Right atrium auricular region (tissue), 2 donors: ENCODE measurements at regions not wholly inside any gene's neighbourhood (a gene's known extent, or its start where the extent isn't known, plus 50 kb on each side); places are given as distances from the start of the nearest gene placed in this dataset.
"Not testable (repeated sequence)": the region's sequence is repeated elsewhere in the genome, so short reads cannot be mapped to it uniquely, and the experiment has no call there.

ENCODE experiments used
- DNase-seq: peaks from one replicate; pipeline ENCODE4 v3.0.0-alpha.2; 2019; ENCODE audit warnings: low spot score
- H3K27ac ChIP-seq, 2 donors: fragments of 200-600 bp; sonication (generic); 1 replicate in 1 of 2; 2 replicates in 1 of 2; pipeline ENCODE4 v1.5.1; 2016 to 2019
- H3K27me3 ChIP-seq, 2 donors: fragments of 200-600 bp; sonication (generic); one replicate each; pipeline versions ENCODE4 v1.5.1 to v1.6.0; 2017 to 2019
- H3K36me3 ChIP-seq: fragments of 200-600 bp; sonication (generic); one replicate; pipeline ENCODE4 v1.5.1; 2016
- H3K4me1 ChIP-seq, 2 donors: fragments of 200-600 bp; sonication (generic); one replicate each; pipeline versions ENCODE4 v1.5.1 to v1.6.0; 2017 to 2019
- H3K4me3 ChIP-seq, 2 donors: fragments of 200-600 bp; sonication (generic); 1 replicate in 1 of 2; 2 replicates in 1 of 2; pipeline ENCODE4 v1.5.1; 2017 to 2019; ENCODE audit warnings: mild to moderate bottlenecking in 1 of 2, moderate library complexity in 1 of 2
- H3K9me3 ChIP-seq, 2 donors: fragments of 200-600 bp; sonication (generic); one replicate each; pipeline ENCODE4 v1.5.1; 2019
- TF ChIP-seq, protein P1 (sequence below), 2 donors: fragments of 200-600 bp; sonication (generic); IDR thresholded peaks; one replicate each; pipeline ENCODE4 v1.5.1; 2019; ENCODE audit warnings: antibody characterized with exemption in 2 of 2

DNA sequence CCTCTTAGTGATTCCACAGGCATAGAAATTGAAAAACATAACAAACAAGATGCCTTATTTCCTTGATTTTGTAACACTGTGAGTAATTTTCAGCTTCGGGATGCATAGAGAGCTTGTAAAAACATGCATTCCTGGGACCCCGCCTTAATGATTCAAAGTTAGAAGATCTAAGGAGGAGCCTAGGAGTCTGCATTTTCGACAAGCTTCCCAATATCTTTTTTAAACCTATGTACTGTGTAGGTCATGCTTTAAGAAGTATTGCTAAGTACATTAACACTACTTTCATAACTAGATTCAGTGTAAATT, 109.8 kb upstream of the ZNF516 start:
- H3K9me3 ChIP-seq, result no peaks in the 10 kb centered on the region
- H3K36me3 ChIP-seq, result no peaks in the 10 kb centered on the region
- H3K27ac ChIP-seq, result no peak overlapping the region
- no peak for DNase-seq
- H3K4me1 ChIP-seq, result no peaks in the 10 kb centered on the region
- TF ChIP-seq, protein P1, sequence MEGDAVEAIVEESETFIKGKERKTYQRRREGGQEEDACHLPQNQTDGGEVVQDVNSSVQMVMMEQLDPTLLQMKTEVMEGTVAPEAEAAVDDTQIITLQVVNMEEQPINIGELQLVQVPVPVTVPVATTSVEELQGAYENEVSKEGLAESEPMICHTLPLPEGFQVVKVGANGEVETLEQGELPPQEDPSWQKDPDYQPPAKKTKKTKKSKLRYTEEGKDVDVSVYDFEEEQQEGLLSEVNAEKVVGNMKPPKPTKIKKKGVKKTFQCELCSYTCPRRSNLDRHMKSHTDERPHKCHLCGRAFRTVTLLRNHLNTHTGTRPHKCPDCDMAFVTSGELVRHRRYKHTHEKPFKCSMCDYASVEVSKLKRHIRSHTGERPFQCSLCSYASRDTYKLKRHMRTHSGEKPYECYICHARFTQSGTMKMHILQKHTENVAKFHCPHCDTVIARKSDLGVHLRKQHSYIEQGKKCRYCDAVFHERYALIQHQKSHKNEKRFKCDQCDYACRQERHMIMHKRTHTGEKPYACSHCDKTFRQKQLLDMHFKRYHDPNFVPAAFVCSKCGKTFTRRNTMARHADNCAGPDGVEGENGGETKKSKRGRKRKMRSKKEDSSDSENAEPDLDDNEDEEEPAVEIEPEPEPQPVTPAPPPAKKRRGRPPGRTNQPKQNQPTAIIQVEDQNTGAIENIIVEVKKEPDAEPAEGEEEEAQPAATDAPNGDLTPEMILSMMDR (IDR thresholded peaks at IDR 0.05), result no peak
- H3K27me3 ChIP-seq, result no peaks in the 10 kb centered on the region
- H3K4me3 ChIP-seq, result no peak overlapping the region

DNA sequence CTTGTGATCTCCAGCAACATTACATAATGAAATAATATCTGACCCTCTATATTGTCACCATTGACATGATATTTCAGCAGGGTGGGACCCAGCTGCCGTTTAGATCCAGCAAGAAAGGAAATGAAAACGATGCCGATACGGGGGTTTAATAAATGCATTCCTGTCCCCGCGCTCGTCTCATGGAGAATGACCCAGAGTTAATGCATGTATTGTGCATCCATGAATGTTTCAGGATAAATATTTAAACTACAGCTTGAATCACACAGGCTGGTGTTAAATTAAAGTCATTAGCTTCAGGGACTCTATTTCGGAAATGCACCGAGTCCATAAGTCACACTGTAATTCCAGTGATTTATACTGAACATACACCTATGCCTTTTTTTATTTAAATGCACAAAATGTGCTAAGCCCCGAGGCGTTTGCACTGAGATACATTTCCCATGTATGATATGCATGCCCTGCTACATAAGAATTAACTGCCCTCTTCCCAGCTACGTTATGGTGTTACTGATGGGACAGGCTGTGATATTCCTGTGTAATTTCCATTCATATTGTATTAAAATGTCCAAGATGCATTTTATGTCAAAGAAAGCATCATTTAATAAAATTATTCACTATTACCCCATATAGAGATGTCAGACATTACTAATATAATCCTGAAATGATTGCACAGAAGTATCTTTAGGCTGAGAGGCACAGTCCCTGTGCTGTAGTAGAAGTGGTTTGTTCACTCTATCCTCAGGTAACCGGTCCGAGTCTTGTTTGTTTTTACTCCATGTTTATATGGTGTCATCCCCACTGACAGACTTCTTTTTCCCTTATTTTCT, 109.3 kb upstream of the ZNF516 start:
- DNase-seq, result no peak
- Histone ChIP-seq H3K9me3 (no peaks in the 10 kb centered on the region), H3K36me3 (no peaks in the 10 kb centered on the region), H3K27me3 (no peaks in the 10 kb centered on the region), H3K4me3 (no peak overlapping the region), H3K27ac (no peak overlapping the region), H3K4me1 (no peaks in the 10 kb centered on the region)
- TF ChIP-seq, protein P1 (IDR thresholded peaks at IDR 0.05), result no peak

GRCh38 chr18:76602191-76602590, 107.1 kb upstream of the ZNF516 start:
- Histone ChIP-seq H3K4me3 (no peak overlapping the region), H3K27ac (no peak overlapping the region), H3K36me3 (no peaks in the 10 kb centered on the region), H3K27me3 (no peaks in the 10 kb centered on the region), H3K4me1 (no peaks in the 10 kb centered on the region), H3K9me3 (no peaks in the 10 kb centered on the region)
- DNase-seq, result no peak
- TF ChIP-seq, protein P1 (IDR thresholded peaks at IDR 0.05), result no peak

GRCh38 chr18:76600076-76600475, 105.0 kb upstream of the ZNF516 start:
- not testable (repeated sequence) for H3K27me3 ChIP-seq, H3K36me3 ChIP-seq, H3K9me3 ChIP-seq, H3K27ac ChIP-seq, DNase-seq, H3K4me1 ChIP-seq, H3K4me3 ChIP-seq

DNA sequence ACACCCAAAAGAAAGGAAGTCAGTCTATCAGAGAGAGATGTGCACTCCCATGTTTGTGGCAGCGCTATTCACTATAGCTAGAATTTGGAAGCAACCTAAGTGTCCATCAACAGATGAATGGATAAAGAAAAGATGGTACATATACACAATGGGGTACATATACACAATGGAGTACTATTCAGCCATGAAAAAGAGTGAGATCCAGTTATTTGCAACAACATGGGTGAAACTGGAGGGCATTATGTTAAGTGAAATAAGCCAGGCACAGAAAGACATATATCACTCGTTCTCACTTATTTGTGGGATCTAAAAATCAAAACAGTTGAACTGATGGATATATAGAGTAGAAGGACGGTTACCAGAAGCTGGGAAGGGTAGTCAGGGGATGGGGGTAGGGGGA, 99.9 kb upstream of the ZNF516 start:
- Histone ChIP-seq H3K27ac (no peak overlapping the region), H3K27me3 (no peaks in the 10 kb centered on the region), H3K9me3 (no peaks in the 10 kb centered on the region), H3K4me1 (no peaks in the 10 kb centered on the region), H3K36me3 (no peaks in the 10 kb centered on the region), H3K4me3 (no peak overlapping the region)
- no peak for DNase-seq
- TF ChIP-seq, protein P1 (IDR thresholded peaks at IDR 0.05), result no peak

DNA sequence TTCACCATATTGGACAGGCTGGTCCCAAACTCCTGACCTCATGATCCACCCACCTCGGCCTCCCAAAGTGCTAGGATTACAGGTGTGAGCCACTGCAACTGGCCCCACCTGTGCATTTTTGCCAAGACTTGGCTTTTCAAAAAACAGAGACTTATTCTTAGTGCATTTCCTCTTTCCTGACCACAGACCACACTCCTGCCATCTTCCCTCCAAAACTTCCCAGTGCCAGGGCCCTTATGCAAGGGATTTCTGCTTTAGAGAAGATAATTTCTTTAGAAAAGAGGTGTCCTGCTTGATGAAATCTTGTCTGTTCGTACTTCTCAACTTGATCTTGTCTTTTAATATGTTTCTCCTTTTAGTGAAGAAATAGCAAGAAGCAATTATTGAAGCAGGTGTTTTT, 98.8 kb upstream of the ZNF516 start:
- Histone ChIP-seq H3K4me1 (peaks cover 0 to 1% of the 10 kb centered on the region in 2 donors), H3K4me3 (no peak overlapping the region), H3K36me3 (no peaks in the 10 kb centered on the region), H3K9me3 (no peaks in the 10 kb centered on the region), H3K27ac (no peak overlapping the region), H3K27me3 (no peaks in the 10 kb centered on the region)
- TF ChIP-seq, protein P1 (IDR thresholded peaks at IDR 0.05), result no peak
- DNase-seq, result no peak
